ENCODE measurements at regions not wholly inside any gene's neighbourhood (a gene's known extent, or its start where the extent isn't known, plus 50 kb on each side); places are given as distances from the start of the nearest gene placed in this dataset.

DNA sequence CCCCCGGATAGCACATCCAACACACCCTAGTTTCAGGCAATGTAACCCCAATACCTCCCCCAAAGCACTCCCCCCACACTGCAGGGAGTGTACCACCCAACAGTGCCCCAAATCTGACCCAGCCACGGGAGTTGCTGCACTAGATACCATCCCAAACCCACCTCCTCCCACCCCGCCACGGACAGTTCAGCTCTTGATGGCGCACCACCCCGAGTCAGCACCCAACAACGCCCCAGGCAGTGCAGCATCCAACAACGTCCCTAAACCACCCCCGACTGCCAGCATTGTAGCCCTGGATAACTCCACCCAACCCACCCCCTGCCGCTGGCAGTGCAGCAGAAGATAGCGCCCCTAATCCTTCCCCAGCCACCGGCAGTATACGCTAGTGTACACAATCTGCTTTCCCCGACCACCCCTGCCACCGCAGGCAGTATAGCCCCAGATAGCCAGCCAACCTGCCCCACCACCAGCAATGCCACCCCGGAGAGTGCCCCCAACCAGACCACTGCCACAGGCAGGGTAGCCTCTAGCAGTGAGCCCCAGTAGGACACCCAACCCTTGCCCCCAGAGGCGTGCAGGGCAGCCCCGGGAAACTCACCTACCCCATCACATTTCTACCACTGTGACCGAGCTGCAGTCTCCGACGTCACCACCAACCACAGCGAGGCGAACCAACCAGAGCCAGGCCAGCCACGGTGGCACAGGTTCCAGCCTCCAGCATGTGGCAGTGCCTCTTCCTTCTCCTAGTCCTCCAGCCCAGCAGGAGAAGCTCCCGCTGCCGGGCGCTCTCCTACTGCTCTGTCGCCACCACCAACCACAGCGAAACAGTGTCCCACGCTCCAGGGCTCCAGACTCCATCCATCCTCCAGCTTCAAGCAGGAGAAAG is 178.1 kb downstream of the POTEB3 start:
- ChIA-PET CTCF (interaction anchor here (0.5 kb wide), 1 partner anchor 603 kb away, joined by 4 read pairs; no protein-coding TSS in a partner anchor), POLR2A (ENCODE audit: unreplicated experiment) (no interaction called here)
- Histone ChIP-seq H3K9me2 (replicated peaks; ENCODE audit: low read length) (no peaks in the 10 kb centered on the region), H3K9me3 (ENCODE audit: low read length) (peaks cover 9% of the 10 kb centered on the region; the same call in 1 of the 2 replicates), H3K9ac (ENCODE audit: low read length) (no peak overlapping the region), H3K4me1 (ENCODE audit: insufficient read depth, low read length) (no peaks in the 10 kb centered on the region), H4K20me1 (ENCODE audit: low read length) (no peaks in the 10 kb centered on the region), H3K4me3 (ENCODE audit: low read length) (no peak overlapping the region), H3K27me3 (ENCODE audit: low read length) (peaks cover 13% of the 10 kb centered on the region; the same call in 1 of the 2 replicates), H2AFZ (ENCODE audit: low read length) (no peak overlapping the region), H3K36me3 (ENCODE audit: low read depth, low read length) (no peaks in the 10 kb centered on the region), H3F3A (ENCODE audit: low read length, unreplicated experiment) (no peaks in the 10 kb centered on the region), H3K79me2 (ENCODE audit: low read length) (no peaks in the 10 kb centered on the region), H3K4me2 (ENCODE audit: low read length) (no peak overlapping the region), H3K27ac (ENCODE audit: low read length) (no peak overlapping the region)
- no peak for ATAC-seq
- BruUV-seq (replicated peaks), result no TSS peak
- intact Hi-C loops (cut with micrococcal nuclease), result no loop called here
- DNase-seq, result peak; percentile 4
- no peak for TF ChIP-seq EZH2phosphoT487 (IDR thresholded peaks at IDR 0.05; ENCODE audit: borderline replicate concordance, low read length)
- TF ChIP-seq, protein P1, sequence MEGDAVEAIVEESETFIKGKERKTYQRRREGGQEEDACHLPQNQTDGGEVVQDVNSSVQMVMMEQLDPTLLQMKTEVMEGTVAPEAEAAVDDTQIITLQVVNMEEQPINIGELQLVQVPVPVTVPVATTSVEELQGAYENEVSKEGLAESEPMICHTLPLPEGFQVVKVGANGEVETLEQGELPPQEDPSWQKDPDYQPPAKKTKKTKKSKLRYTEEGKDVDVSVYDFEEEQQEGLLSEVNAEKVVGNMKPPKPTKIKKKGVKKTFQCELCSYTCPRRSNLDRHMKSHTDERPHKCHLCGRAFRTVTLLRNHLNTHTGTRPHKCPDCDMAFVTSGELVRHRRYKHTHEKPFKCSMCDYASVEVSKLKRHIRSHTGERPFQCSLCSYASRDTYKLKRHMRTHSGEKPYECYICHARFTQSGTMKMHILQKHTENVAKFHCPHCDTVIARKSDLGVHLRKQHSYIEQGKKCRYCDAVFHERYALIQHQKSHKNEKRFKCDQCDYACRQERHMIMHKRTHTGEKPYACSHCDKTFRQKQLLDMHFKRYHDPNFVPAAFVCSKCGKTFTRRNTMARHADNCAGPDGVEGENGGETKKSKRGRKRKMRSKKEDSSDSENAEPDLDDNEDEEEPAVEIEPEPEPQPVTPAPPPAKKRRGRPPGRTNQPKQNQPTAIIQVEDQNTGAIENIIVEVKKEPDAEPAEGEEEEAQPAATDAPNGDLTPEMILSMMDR (conservative IDR thresholded peaks at IDR 0.05; ENCODE audit: low read depth, low read length), result no peak
- no peak for TF ChIP-seq EZH2 (IDR thresholded peaks at IDR 0.05; ENCODE audit: low read length, unreplicated experiment)

DNA sequence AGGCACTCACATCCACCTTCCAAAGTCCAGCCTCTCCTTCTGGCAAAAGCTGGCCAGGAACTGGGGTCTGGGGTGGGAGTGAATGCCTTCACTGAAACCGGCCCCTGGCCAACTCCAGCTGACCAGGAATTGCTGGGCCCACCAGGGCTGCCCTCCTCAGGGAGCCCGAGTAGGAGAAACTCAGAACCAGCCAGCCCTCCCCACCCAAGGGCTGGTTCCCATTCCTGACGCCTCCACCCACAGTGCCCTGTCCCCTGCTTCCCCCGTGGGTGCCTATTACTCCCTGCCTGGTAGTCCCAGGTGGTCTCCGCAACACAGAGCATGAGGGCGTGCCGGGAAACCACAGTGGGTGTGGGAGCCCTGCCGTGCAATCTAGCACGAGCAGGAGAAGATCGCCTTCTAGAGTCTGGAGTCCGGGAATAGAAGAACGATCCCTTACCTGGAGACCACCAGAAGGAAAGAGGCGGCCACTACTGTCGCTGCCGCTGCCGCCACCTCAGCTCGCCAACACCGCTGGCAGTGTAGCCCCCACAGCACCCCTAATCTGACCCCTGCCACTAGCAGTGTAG is 178.8 kb downstream of the POTEB3 start:
- H3K36me3 ChIP-seq (ENCODE audit: low read depth, low read length), result no peaks in the 10 kb centered on the region
- H3F3A ChIP-seq (ENCODE audit: low read length, unreplicated experiment), result no peaks in the 10 kb centered on the region
- no peak overlapping the region for H2AFZ ChIP-seq (ENCODE audit: low read length)
- CTCF ChIA-PET, result no interaction called here
- peaks cover 13% of the 10 kb centered on the region; the same call in 1 of the 2 replicates for H3K27me3 ChIP-seq (ENCODE audit: low read length)
- H3K4me3 ChIP-seq (ENCODE audit: low read length), result no peak overlapping the region
- H3K27ac ChIP-seq (ENCODE audit: low read length), result no peak overlapping the region
- H3K9me2 ChIP-seq (replicated peaks; ENCODE audit: low read length), result no peaks in the 10 kb centered on the region
- TF ChIP-seq, protein P1 (conservative IDR thresholded peaks at IDR 0.05; ENCODE audit: low read depth, low read length), result no peak
- TF ChIP-seq EZH2phosphoT487 (IDR thresholded peaks at IDR 0.05; ENCODE audit: borderline replicate concordance, low read length) (no peak), EZH2 (IDR thresholded peaks at IDR 0.05; ENCODE audit: low read length, unreplicated experiment) (no peak)
- no peaks in the 10 kb centered on the region for H4K20me1 ChIP-seq (ENCODE audit: low read length)
- peaks cover 9% of the 10 kb centered on the region; the same call in 1 of the 2 replicates for H3K9me3 ChIP-seq (ENCODE audit: low read length)
- no peak for ATAC-seq
- BruUV-seq (replicated peaks), result no TSS peak
- intact Hi-C loops (cut with micrococcal nuclease), result no loop called here
- H3K79me2 ChIP-seq (ENCODE audit: low read length), result no peaks in the 10 kb centered on the region
- no peaks in the 10 kb centered on the region for H3K4me1 ChIP-seq (ENCODE audit: insufficient read depth, low read length)
- POLR2A ChIA-PET (ENCODE audit: unreplicated experiment), result no interaction called here
- H3K9ac ChIP-seq (ENCODE audit: low read length), result no peak overlapping the region
- H3K4me2 ChIP-seq (ENCODE audit: low read length), result no peak overlapping the region
- DNase-seq, result peak; percentile 0
